SK-N-SH treated with all-trans-retinoic acid at 6 μM for 48 hours (cell line): ENCODE measurements at regions not wholly inside any gene's neighbourhood (a gene's known extent, or its start where the extent isn't known, plus 50 kb on each side); places are given as distances from the start of the nearest gene placed in this dataset.

Experiments
- ATAC-seq: fragments of 200-7000 bp; cut with Tn5 transposase; 3 replicates; pipeline ENCODE4 v1.9.1; 2020; ENCODE audit warnings: mild to moderate bottlenecking, moderate library complexity
- ARNTL ChIP-seq: fragments of 450-650 bp; formaldehyde crosslinking; IDR thresholded peaks from 2 replicates; pipeline ENCODE4 v1.5.0; 2020; ENCODE audit warnings: low read depth, mild to moderate bottlenecking, moderate library complexity, borderline replicate concordance
- BACH2 ChIP-seq: fragments of 250-450 bp; sonication (Bioruptor Pico); IDR thresholded peaks from 2 replicates; pipeline ENCODE4 v1.9.0; 2021; ENCODE audit warnings: mild to moderate bottlenecking, borderline replicate concordance
- CSDC2 ChIP-seq: fragments of 250-450 bp; sonication (Bioruptor Pico); IDR thresholded peaks from 2 replicates; pipeline ENCODE4 v1.5.0; 2020; ENCODE audit warnings: mild to moderate bottlenecking, moderate library complexity
- ESRRG ChIP-seq: fragments of 250-450 bp; sonication (Bioruptor Pico); IDR thresholded peaks from 2 replicates; pipeline ENCODE4 v1.6.1; 2021; ENCODE audit warnings: mild to moderate bottlenecking
- GLIS3 ChIP-seq: fragments of 250-450 bp; sonication (Bioruptor Pico); IDR thresholded peaks from 2 replicates; pipeline ENCODE4 v1.5.0; 2020; ENCODE audit warnings: mild to moderate bottlenecking, moderate library complexity
- ISL1 ChIP-seq: fragments of 250-450 bp; sonication (Bioruptor Pico); IDR thresholded peaks from 2 replicates; pipeline ENCODE4 v2.1.2; 2022; ENCODE audit warnings: mild to moderate bottlenecking, moderate library complexity
- OSR1 ChIP-seq: fragments of 250-450 bp; sonication (Bioruptor Pico); IDR thresholded peaks from 2 replicates; pipeline ENCODE4 v1.8.0; 2022; ENCODE audit warnings: moderate library complexity, mild to moderate bottlenecking, inconsistent platforms
- PATZ1 ChIP-seq: fragments of 250-450 bp; sonication (Bioruptor Pico); IDR thresholded peaks from 2 replicates; pipeline ENCODE4 v1.8.0; 2020; ENCODE audit warnings: mild to moderate bottlenecking, moderate library complexity, borderline replicate concordance
- RARB ChIP-seq: fragments of 250-450 bp; sonication (Bioruptor Pico); IDR thresholded peaks from 2 replicates; pipeline ENCODE4 v1.8.0; 2021; ENCODE audit warnings: mild to moderate bottlenecking, moderate library complexity
- TCF4 ChIP-seq: fragments of 250-450 bp; sonication (Bioruptor Pico); IDR thresholded peaks from 2 replicates; pipeline ENCODE4 v1.8.0; 2021; ENCODE audit warnings: mild to moderate bottlenecking, moderate library complexity, borderline replicate concordance
- TOX ChIP-seq: fragments of 250-450 bp; sonication (Bioruptor Pico); IDR thresholded peaks from 2 replicates; pipeline ENCODE4 v1.8.0; 2021; ENCODE audit warnings: mild to moderate bottlenecking, moderate library complexity, borderline replicate concordance
- TSHZ2 ChIP-seq: fragments of 250-450 bp; sonication (Bioruptor Pico); IDR thresholded peaks from 2 replicates; pipeline ENCODE4 v1.5.0; 2020; ENCODE audit warnings: mild to moderate bottlenecking, moderate library complexity
- ZC3H10 ChIP-seq: fragments of 250-450 bp; sonication (Bioruptor Pico); IDR thresholded peaks from 2 replicates; pipeline ENCODE4 v1.5.1; 2021; ENCODE audit warnings: mild to moderate bottlenecking, moderate library complexity
- ZFP3 ChIP-seq: fragments of 250-450 bp; sonication (Bioruptor Pico); IDR thresholded peaks from 2 replicates; pipeline ENCODE4 v1.5.0; 2020; ENCODE audit warnings: mild to moderate bottlenecking, moderate library complexity
- ZFP30 ChIP-seq: fragments of 450-650 bp; formaldehyde crosslinking; IDR thresholded peaks from 2 replicates; pipeline ENCODE4 v1.5.0; 2022; ENCODE audit warnings: mild to moderate bottlenecking, moderate library complexity
- ZNF565 ChIP-seq: fragments of 450-650 bp; formaldehyde crosslinking; conservative IDR thresholded peaks from 2 replicates; pipeline ENCODE4 v1.5.0; 2020; ENCODE audit warnings: low read depth, mild to moderate bottlenecking, moderate library complexity
- ZNF70 ChIP-seq: fragments of 450-650 bp; formaldehyde crosslinking; IDR thresholded peaks from 2 replicates; pipeline ENCODE4 v1.5.0; 2020; ENCODE audit warnings: mild to moderate bottlenecking, moderate library complexity
- ZNF8 ChIP-seq: fragments of 450-650 bp; formaldehyde crosslinking; IDR thresholded peaks from 2 replicates; pipeline ENCODE4 v1.5.0; 2020; ENCODE audit warnings: mild to moderate bottlenecking, moderate library complexity
- TF ChIP-seq, protein P1 (sequence below): fragments of 250-450 bp; sonication (Bioruptor Pico); IDR thresholded peaks from 2 replicates; pipeline ENCODE4 v1.5.1; 2021; ENCODE audit warnings: mild to moderate bottlenecking, moderate library complexity
- TF ChIP-seq, protein P2 (sequence below): fragments of 250-450 bp; sonication (Bioruptor Pico); IDR thresholded peaks from 2 replicates; pipeline ENCODE4 v1.8.0; 2021; ENCODE audit warnings: low read depth, mild to moderate bottlenecking, moderate library complexity, borderline replicate concordance

- TF ChIP-seq, protein P1, sequence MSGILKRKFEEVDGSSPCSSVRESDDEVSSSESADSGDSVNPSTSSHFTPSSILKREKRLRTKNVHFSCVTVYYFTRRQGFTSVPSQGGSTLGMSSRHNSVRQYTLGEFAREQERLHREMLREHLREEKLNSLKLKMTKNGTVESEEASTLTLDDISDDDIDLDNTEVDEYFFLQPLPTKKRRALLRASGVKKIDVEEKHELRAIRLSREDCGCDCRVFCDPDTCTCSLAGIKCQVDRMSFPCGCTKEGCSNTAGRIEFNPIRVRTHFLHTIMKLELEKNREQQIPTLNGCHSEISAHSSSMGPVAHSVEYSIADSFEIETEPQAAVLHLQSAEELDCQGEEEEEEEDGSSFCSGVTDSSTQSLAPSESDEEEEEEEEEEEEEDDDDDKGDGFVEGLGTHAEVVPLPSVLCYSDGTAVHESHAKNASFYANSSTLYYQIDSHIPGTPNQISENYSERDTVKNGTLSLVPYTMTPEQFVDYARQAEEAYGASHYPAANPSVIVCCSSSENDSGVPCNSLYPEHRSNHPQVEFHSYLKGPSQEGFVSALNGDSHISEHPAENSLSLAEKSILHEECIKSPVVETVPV = no peak
- no peak for TF ChIP-seq TOX (CRISPR knock-in tag)
- no peak for TF ChIP-seq ZNF70
- TF ChIP-seq ZNF565 (CRISPR knock-in tag) = no peak
- no peak for TF ChIP-seq CSDC2
- no peak for TF ChIP-seq ISL1 (CRISPR knock-in tag)
- no peak for TF ChIP-seq OSR1 (CRISPR knock-in tag)
- no peak for ATAC-seq
Measured at GRCh38 chr6:9943026-9943425, 471.8 kb downstream of the TFAP2A start.

DNA sequence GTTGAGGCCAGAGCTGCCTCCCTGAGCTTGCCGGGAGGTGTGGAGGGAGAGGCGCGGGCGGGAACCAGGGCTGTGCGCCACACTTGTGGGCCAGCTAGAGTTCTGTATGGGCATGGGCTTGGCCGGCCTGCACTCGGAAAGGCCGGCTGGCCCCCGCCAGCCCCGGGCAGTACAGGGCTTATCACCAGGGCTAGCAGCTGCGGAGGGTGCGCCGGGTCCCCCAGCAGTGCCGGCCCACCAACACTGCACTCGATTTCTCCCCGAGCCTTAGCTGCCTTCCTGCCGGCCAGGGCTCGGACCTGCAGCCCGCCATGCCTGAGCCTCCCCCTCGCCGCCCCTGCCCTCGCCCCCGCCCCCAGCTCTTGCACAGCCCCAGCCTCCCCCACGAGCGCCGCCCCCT lies 472.7 kb downstream of the TFAP2A start:
- no peak for ATAC-seq

DNA sequence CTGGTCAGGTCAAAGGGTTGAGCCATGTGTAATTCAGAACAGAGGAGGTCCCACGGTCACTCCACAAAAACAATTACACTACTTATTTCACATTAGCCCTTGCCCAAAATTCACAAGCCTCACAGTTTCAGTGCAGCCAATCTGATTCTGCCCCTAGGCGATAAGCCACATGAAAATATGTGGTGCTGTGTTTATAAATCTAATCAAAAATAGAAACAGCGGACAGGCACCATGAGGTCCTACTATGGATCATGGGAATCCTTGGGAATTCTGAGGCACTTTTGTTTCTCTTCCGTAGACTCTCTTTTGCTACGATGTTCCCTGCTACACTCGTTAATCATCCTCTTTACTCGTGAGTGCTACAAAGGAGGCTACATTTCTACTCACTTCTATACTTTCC lies 476.1 kb downstream of the TFAP2A start:
- ATAC-seq = no peak
- TF ChIP-seq ESRRG (CRISPR knock-in tag) = no peak
- TF ChIP-seq, protein P1 = no peak
- TF ChIP-seq ZC3H10 (CRISPR knock-in tag) = no peak
- TF ChIP-seq ISL1 (CRISPR knock-in tag) = no peak

More for the DNA sequence above, 472.7 kb downstream of the TFAP2A start:
- TF ChIP-seq ISL1 (CRISPR knock-in tag) = no peak
- no peak for TF ChIP-seq ESRRG (CRISPR knock-in tag)
- no peak for TF ChIP-seq ARNTL
- TF ChIP-seq ZFP30 (CRISPR knock-in tag) = no peak
- no peak for TF ChIP-seq RARB (CRISPR knock-in tag)

DNA sequence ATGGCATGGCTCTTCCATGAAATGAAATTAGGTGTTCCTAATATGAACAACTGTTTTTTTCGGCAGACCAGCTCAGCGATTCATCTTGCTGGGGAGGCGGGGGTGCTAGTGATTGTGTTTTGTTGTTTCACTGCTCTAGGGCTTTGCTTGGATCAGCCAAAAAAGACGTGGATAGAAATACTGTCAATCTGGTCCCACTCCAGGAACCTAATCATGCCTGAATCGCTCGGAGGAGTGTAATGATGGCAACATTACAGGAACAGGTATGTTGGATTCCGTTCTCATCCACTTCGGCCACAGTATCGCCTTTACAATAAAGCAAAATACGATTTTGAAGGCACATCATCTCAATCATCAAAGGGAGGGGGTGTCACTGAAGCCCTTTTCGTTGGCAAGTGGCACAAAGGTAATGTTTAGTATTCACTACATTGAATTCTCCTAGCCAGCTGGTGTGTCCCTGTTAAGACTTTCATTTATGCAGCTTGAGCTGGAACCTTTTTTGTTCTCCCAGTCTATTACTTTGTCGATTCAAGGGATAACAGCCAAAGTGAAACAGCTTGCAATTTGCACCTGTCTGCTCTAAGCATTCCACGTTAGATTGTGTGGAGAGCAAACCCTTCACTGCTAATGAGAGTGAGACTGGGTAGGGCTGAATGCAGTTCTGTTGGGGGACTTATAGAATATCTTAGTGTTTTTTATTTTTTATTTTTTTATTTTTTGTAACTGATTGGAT lies 477.7 kb downstream of the TFAP2A start:
- no peak for ATAC-seq
- TF ChIP-seq, protein P1 = no peak
- TF ChIP-seq TSHZ2 (CRISPR knock-in tag) (no peak), TOX (CRISPR knock-in tag) (no peak), PATZ1 (no peak), ZNF70 (no peak), ZNF565 (CRISPR knock-in tag) (no peak), CSDC2 (no peak), TCF4 (CRISPR knock-in tag) (no peak), OSR1 (CRISPR knock-in tag) (no peak), BACH2 (CRISPR knock-in tag) (no peak), ZFP3 (CRISPR knock-in tag) (no peak), ZNF8 (CRISPR knock-in tag) (no peak), GLIS3 (CRISPR knock-in tag) (no peak), ZC3H10 (CRISPR knock-in tag) (no peak), ESRRG (CRISPR knock-in tag) (no peak)
- TF ChIP-seq, protein P2, sequence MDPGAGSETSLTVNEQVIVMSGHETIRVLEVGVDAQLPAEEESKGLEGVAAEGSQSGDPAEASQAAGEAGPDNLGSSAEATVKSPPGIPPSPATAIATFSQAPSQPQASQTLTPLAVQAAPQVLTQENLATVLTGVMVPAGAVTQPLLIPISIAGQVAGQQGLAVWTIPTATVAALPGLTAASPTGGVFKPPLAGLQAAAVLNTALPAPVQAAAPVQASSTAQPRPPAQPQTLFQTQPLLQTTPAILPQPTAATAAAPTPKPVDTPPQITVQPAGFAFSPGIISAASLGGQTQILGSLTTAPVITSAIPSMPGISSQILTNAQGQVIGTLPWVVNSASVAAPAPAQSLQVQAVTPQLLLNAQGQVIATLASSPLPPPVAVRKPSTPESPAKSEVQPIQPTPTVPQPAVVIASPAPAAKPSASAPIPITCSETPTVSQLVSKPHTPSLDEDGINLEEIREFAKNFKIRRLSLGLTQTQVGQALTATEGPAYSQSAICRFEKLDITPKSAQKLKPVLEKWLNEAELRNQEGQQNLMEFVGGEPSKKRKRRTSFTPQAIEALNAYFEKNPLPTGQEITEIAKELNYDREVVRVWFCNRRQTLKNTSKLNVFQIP (CRISPR knock-in tag) = no peak
